Activated CD4-positive, alpha-beta T cell treated with anti-CD3 and anti-CD28 coated beads, Interleukin-2, amount 10 ng/mL, durations not matched to agents 24 days and 14 days (primary cell): ENCODE measurements at regions not wholly inside any gene's neighbourhood (a gene's known extent, or its start where the extent isn't known, plus 50 kb on each side); places are given as distances from the start of the nearest gene placed in this dataset.
"Not testable (repeated sequence)": the region's sequence is repeated elsewhere in the genome, so short reads cannot be mapped to it uniquely, and the experiment has no call there.

ENCODE experiments used
- DNase-seq: peaks from one replicate; pipeline ENCODE4 v3.0.0; 2022
- H3K27ac Mint-ChIP-seq: one replicate; pipeline ENCODE4 v1.8.0; 2022; ENCODE audit warnings: mild to moderate bottlenecking, mixed read lengths
- H3K27me3 Mint-ChIP-seq: one replicate; pipeline ENCODE4 v1.8.0; 2022; ENCODE audit warnings: mixed read lengths
- H3K36me3 Mint-ChIP-seq: one replicate; pipeline ENCODE4 v1.8.0; 2022; ENCODE audit warnings: low read depth, mild to moderate bottlenecking, mixed read lengths
- H3K4me1 Mint-ChIP-seq: one replicate; pipeline ENCODE4 v1.8.0; 2021; ENCODE audit warnings: mixed read lengths
- H3K4me3 Mint-ChIP-seq: one replicate; pipeline ENCODE4 v1.8.0; 2022; ENCODE audit warnings: mild to moderate bottlenecking, moderate library complexity, mixed read lengths
- H3K9me3 Mint-ChIP-seq: one replicate; pipeline ENCODE4 v1.8.0; 2021; ENCODE audit warnings: mixed read lengths
- intact Hi-C: fragments of 100-400 bp; cut with micrococcal nuclease; formaldehyde crosslinking; loops from one replicate; pipeline ENCODE4 v1.15.1; 2023

- Mint-ChIP-seq H3K4me1 (no peaks in the 10 kb centered on the region), H3K4me3 (no peak overlapping the region), H3K27me3 (no peaks in the 10 kb centered on the region), H3K36me3 (no peaks in the 10 kb centered on the region), H3K27ac (no peak overlapping the region), H3K9me3 (no peaks in the 10 kb centered on the region)
- DNase-seq: no peak
- intact Hi-C loops: no loop called here
Observed at GRCh38 chr4:13922873-13923645, 295.5 kb upstream of the BOD1L1 start.

- DNase-seq, H3K4me3 Mint-ChIP-seq, H3K27ac Mint-ChIP-seq, intact Hi-C loops, H3K36me3 Mint-ChIP-seq, H3K27me3 Mint-ChIP-seq, H3K4me1 Mint-ChIP-seq, H3K9me3 Mint-ChIP-seq: not testable (repeated sequence)
Observed at GRCh38 chr4:13924900-13925299, 297.4 kb upstream of the BOD1L1 start.

- H3K9me3 Mint-ChIP-seq: no peaks in the 10 kb centered on the region
- no peak overlapping the region for H3K4me3 Mint-ChIP-seq
Observed at GRCh38 chr4:13928214-13928613, 300.7 kb upstream of the BOD1L1 start.

DNA sequence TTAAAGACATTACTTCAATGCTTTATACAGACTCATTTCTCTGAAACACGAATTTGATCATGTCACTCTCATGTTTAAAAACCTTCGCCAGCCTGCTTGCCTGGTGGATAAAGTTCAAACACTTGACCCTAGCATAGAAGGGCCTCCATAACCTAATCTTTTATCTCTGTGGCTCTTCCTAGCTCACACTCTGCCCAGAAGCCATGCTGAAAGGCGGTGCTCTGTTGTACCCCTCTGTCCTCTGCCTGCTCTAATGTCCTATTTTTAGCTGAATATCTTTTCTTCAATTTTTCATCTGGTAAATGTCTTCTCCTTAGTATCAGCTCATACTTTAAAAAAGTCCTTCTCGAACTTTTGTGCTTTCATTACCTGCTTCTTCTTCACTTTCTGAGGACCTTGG lies 302.6 kb upstream of the BOD1L1 start:
- no peak for DNase-seq
- no peaks in the 10 kb centered on the region for H3K36me3 Mint-ChIP-seq
- no peaks in the 10 kb centered on the region for H3K4me1 Mint-ChIP-seq
- intact Hi-C loops: no loop called here
- H3K4me3 Mint-ChIP-seq: no peak overlapping the region
- H3K27me3 Mint-ChIP-seq: no peaks in the 10 kb centered on the region
- no peak overlapping the region for H3K27ac Mint-ChIP-seq
- H3K9me3 Mint-ChIP-seq: no peaks in the 10 kb centered on the region

More at GRCh38 chr4:13928214-13928613, 300.7 kb upstream of the BOD1L1 start:
- DNase-seq: no peak
- Mint-ChIP-seq H3K27me3 (no peaks in the 10 kb centered on the region), H3K27ac (no peak overlapping the region), H3K4me1 (no peaks in the 10 kb centered on the region), H3K36me3 (no peaks in the 10 kb centered on the region)
- intact Hi-C loops: no loop called here

DNA sequence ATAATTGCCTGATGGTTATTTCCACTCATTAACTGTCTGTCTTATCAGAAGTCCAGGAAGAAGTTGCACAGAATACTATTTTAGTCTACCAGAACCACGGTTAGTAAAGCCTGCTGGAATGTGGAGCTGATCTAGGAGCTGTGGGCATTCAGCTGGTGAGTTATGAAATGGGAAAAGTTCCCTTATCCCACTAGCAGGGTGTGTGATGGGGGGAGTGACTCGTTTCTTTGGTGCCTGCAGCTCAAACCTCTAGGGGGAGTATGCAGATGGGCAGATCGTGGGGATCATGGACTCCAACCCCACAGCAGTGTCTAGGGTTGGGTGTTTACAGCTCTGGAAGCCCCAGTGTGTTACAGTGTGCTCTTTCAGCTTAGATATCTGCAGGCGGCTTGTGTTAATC lies 305.7 kb upstream of the BOD1L1 start:
- intact Hi-C loops: no loop called here

DNA sequence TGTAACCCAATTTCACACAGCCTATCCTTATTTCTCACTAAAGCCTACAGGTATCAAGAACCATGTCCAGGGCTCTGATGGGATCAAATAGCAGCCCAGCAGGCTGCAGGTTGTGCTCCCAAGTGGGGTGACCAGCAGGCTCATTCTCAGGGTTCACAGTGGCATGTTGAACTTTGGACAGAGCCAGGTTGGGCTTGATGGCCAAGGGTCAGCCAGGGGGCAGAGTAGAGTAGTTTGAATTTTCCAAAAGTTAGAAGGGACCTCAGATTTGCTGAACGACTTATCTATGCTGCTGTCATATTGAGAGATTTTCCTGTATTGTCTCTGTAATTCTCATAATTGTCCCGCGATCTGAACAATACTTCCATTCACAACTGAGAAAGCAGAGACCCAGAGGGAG lies 310.8 kb upstream of the BOD1L1 start:
- H3K27me3 Mint-ChIP-seq: no peaks in the 10 kb centered on the region
- H3K4me1 Mint-ChIP-seq: no peaks in the 10 kb centered on the region
- no peaks in the 10 kb centered on the region for H3K36me3 Mint-ChIP-seq

More for the DNA sequence above, 305.7 kb upstream of the BOD1L1 start:
- H3K36me3 Mint-ChIP-seq: no peaks in the 10 kb centered on the region
- H3K9me3 Mint-ChIP-seq: no peaks in the 10 kb centered on the region
- H3K4me1 Mint-ChIP-seq: no peaks in the 10 kb centered on the region
- no peak for DNase-seq
- H3K27me3 Mint-ChIP-seq: no peaks in the 10 kb centered on the region
- no peak overlapping the region for H3K4me3 Mint-ChIP-seq
- H3K27ac Mint-ChIP-seq: no peak overlapping the region

DNA sequence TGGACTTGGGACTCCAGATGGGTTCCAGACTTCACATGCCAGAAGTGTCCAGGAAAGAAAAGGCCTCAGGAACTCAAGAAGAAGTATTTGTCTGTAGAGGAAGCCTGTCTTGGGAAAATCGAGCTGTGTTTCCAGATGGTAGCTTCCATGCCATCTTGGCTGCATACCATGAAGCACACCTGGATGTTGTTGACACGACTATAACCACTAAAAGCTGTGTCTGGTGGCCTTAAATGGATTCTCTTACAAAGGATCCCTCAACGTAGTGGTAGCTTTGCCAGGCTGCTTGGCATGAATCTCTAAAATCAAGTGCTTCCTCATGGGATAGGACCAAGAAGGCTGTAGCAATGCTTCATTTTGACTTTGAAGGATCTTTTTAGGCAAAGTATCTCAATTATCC lies 313.4 kb upstream of the BOD1L1 start:
- Mint-ChIP-seq H3K27ac (no peak overlapping the region), H3K27me3 (no peaks in the 10 kb centered on the region), H3K36me3 (no peaks in the 10 kb centered on the region), H3K9me3 (no peaks in the 10 kb centered on the region), H3K4me1 (no peaks in the 10 kb centered on the region), H3K4me3 (no peak overlapping the region)
- no peak for DNase-seq
- intact Hi-C loops: no loop called here

More for the DNA sequence above, 310.8 kb upstream of the BOD1L1 start:
- H3K4me3 Mint-ChIP-seq: no peak overlapping the region
- no peaks in the 10 kb centered on the region for H3K9me3 Mint-ChIP-seq
- no peak for DNase-seq
- intact Hi-C loops: no loop called here
- no peak overlapping the region for H3K27ac Mint-ChIP-seq

DNA sequence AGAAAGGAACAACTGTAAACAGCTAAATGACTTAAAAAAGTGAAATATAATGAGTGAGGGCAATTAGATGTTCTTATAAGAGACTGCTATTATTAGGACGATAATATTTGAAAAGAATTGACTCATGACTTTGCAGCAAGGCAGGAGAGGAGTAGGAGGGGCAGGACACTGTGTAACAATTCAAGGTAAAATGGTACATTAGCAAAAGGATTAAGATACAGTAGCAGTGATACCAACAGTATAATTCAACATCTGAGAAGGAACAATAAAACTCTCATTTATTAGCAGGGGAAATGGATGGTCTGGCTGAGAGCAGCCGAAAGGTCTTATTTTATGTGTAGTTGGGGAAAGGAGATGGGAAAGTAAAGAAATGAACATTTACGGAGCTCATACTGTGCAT lies 315.5 kb upstream of the BOD1L1 start:
- H3K4me3 Mint-ChIP-seq: no peak overlapping the region
- H3K27me3 Mint-ChIP-seq: no peaks in the 10 kb centered on the region
- no peak for DNase-seq
- intact Hi-C loops: no loop called here
- no peaks in the 10 kb centered on the region for H3K9me3 Mint-ChIP-seq
- H3K27ac Mint-ChIP-seq: no peak overlapping the region
- H3K4me1 Mint-ChIP-seq: no peaks in the 10 kb centered on the region
- H3K36me3 Mint-ChIP-seq: no peaks in the 10 kb centered on the region

DNA sequence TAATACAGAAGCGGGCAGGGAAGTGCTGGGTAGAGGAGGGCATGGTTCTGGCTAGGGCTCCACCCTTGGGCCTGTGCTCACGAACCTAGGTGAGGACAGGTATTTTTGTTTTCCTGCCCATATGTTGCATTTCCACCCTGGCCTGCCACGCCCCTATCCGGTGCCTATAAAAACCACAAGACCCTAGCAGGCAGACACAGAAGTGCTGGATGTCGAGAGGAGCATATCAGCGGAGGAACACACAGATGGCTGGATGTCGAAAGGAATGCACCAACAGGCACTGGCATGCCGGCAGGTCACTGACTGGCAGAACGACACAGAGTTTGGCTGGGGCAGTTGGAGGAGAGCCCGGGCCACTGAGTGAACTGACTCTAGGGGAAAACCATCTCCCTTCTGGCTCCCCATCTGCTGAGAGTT lies 316.6 kb upstream of the BOD1L1 start:
- Mint-ChIP-seq H3K27me3 (no peaks in the 10 kb centered on the region), H3K4me3 (no peak overlapping the region), H3K27ac (no peak overlapping the region), H3K9me3 (no peaks in the 10 kb centered on the region), H3K4me1 (no peaks in the 10 kb centered on the region), H3K36me3 (no peaks in the 10 kb centered on the region)
- intact Hi-C loops: no loop called here
- DNase-seq: no peak

GRCh38 chr4:13947921-13948320 lies 320.4 kb upstream of the BOD1L1 start:
- no peak for DNase-seq
- Mint-ChIP-seq H3K36me3 (no peaks in the 10 kb centered on the region), H3K27me3 (no peaks in the 10 kb centered on the region), H3K4me3 (no peak overlapping the region), H3K27ac (no peak overlapping the region), H3K4me1 (no peaks in the 10 kb centered on the region), H3K9me3 (no peaks in the 10 kb centered on the region)
- intact Hi-C loops: no loop called here

GRCh38 chr4:13950491-13950890 lies 323.0 kb upstream of the BOD1L1 start:
- Mint-ChIP-seq H3K27ac (no peak overlapping the region), H3K9me3 (no peaks in the 10 kb centered on the region), H3K4me1 (no peaks in the 10 kb centered on the region), H3K27me3 (no peaks in the 10 kb centered on the region), H3K4me3 (no peak overlapping the region), H3K36me3 (no peaks in the 10 kb centered on the region)
- intact Hi-C loops: no loop called here
- DNase-seq: no peak

DNA sequence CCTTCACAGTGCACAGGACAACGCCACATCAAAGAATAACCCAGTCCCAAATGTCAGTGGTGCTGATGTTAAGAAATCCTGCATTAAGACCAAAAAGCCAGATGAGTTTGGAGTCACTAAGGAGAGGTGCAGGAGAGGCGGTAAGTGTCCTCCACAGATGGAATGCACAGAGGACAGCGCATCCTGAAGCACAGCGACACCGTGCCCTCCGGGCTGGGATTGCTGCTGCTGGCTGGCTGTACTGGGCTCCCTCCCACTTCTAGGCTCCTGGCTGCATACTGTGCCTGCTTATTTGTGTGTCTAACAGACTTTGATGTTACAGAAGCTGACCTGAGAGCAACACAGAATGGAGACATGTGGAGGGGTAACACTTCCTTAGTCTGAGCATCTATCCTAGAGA lies 325.6 kb upstream of the BOD1L1 start:
- H3K4me3 Mint-ChIP-seq: no peak overlapping the region
- no peak overlapping the region for H3K27ac Mint-ChIP-seq
- no peak for DNase-seq
- no peaks in the 10 kb centered on the region for H3K27me3 Mint-ChIP-seq
- no peaks in the 10 kb centered on the region for H3K9me3 Mint-ChIP-seq
- no peaks in the 10 kb centered on the region for H3K4me1 Mint-ChIP-seq
- intact Hi-C loops: no loop called here
- H3K36me3 Mint-ChIP-seq: no peaks in the 10 kb centered on the region

GRCh38 chr4:13955551-13955950 lies 328.0 kb upstream of the BOD1L1 start:
- no peaks in the 10 kb centered on the region for H3K9me3 Mint-ChIP-seq
- H3K36me3 Mint-ChIP-seq: no peaks in the 10 kb centered on the region
- no peaks in the 10 kb centered on the region for H3K4me1 Mint-ChIP-seq

GRCh38 chr4:13956947-13957346 lies 329.4 kb upstream of the BOD1L1 start:
- H3K27ac Mint-ChIP-seq: no peak overlapping the region
- H3K4me3 Mint-ChIP-seq: no peak overlapping the region
- no peaks in the 10 kb centered on the region for H3K36me3 Mint-ChIP-seq

More at GRCh38 chr4:13955551-13955950, 328.0 kb upstream of the BOD1L1 start:
- DNase-seq: no peak
- H3K27me3 Mint-ChIP-seq: no peaks in the 10 kb centered on the region
- intact Hi-C loops: no loop called here
- H3K4me3 Mint-ChIP-seq: no peak overlapping the region
- H3K27ac Mint-ChIP-seq: no peak overlapping the region

GRCh38 chr4:13957871-13958270 lies 330.3 kb upstream of the BOD1L1 start:
- Mint-ChIP-seq H3K4me3 (no peak overlapping the region), H3K27ac (no peak overlapping the region), H3K27me3 (no peaks in the 10 kb centered on the region), H3K36me3 (no peaks in the 10 kb centered on the region), H3K4me1 (no peaks in the 10 kb centered on the region), H3K9me3 (no peaks in the 10 kb centered on the region)
- DNase-seq: no peak
- intact Hi-C loops: no loop called here

More at GRCh38 chr4:13956947-13957346, 329.4 kb upstream of the BOD1L1 start:
- Mint-ChIP-seq H3K27me3 (no peaks in the 10 kb centered on the region), H3K9me3 (no peaks in the 10 kb centered on the region), H3K4me1 (no peaks in the 10 kb centered on the region)
- DNase-seq: no peak
- intact Hi-C loops: no loop called here
